HG03439 (cell line): ENCODE measurements at regions not wholly inside any gene's neighbourhood (a gene's known extent, or its start where the extent isn't known, plus 50 kb on each side); places are given as distances from the start of the nearest gene placed in this dataset.

Source experiments
- ATAC-seq: cut with Tn5 transposase; IDR thresholded peaks from one replicate; pipeline ENCODE4 v1.9.1; 2021; ENCODE audit warnings: mild to moderate bottlenecking, moderate library complexity; ENCODE audit not compliant: unreplicated experiment

- no peak for ATAC-seq
Observed at GRCh38 chrX:82070948-82071347, 869.0 kb downstream of the SH3BGRL start.

- ATAC-seq: no peak
Observed at GRCh38 chrX:82081027-82081426, 879.1 kb downstream of the SH3BGRL start.

- no peak for ATAC-seq
Observed at GRCh38 chrX:82087699-82088098, 885.8 kb downstream of the SH3BGRL start.

GRCh38 chrX:82092307-82092706, 890.4 kb downstream of the SH3BGRL start:
- no peak for ATAC-seq

GRCh38 chrX:82125103-82125502, 923.2 kb downstream of the SH3BGRL start:
- ATAC-seq: no peak

GRCh38 chrX:82127228-82128123, 925.6 kb downstream of the SH3BGRL start:
- ATAC-seq: peak; percentile 73

GRCh38 chrX:82134378-82134777, 932.5 kb downstream of the SH3BGRL start:
- no peak for ATAC-seq

GRCh38 chrX:82141942-82142341, 940.0 kb downstream of the SH3BGRL start:
- no peak for ATAC-seq

- no peak for ATAC-seq
Observed at GRCh38 chrX:82161195-82161594, 959.3 kb downstream of the SH3BGRL start.

- no peak for ATAC-seq
Observed at GRCh38 chrX:82163701-82164100, 961.8 kb downstream of the SH3BGRL start.

GRCh38 chrX:82196866-82197265, 995.0 kb downstream of the SH3BGRL start:
- ATAC-seq: no peak

GRCh38 chrX:82208975-82209374, 1007.1 kb downstream of the SH3BGRL start:
- ATAC-seq: no peak

- no peak for ATAC-seq
Observed at GRCh38 chrX:82218361-82218760, 1016.5 kb downstream of the SH3BGRL start.

- no peak for ATAC-seq
Observed at GRCh38 chrX:82219129-82219528, 1017.2 kb downstream of the SH3BGRL start.

GRCh38 chrX:82224961-82225360, 1023.1 kb downstream of the SH3BGRL start:
- ATAC-seq: no peak

- no peak for ATAC-seq
Observed at GRCh38 chrX:82230013-82230412, 1028.1 kb downstream of the SH3BGRL start.

- no peak for ATAC-seq
Observed at GRCh38 chrX:82232679-82233078, 1030.8 kb downstream of the SH3BGRL start.

GRCh38 chrX:82237328-82237727, 1035.4 kb downstream of the SH3BGRL start:
- ATAC-seq: no peak
